HG03066 (cell line): ENCODE measurements at regions not wholly inside any gene's neighbourhood (a gene's known extent, or its start where the extent isn't known, plus 50 kb on each side); places are given as distances from the start of the nearest gene placed in this dataset.

Source experiments
- ATAC-seq: cut with Tn5 transposase; IDR thresholded peaks from one replicate; pipeline ENCODE4 v1.9.1; 2021; ENCODE audit warnings: low read depth; ENCODE audit not compliant: unreplicated experiment

GRCh38 chr17:55668312-55668920 lies 54.2 kb downstream of the TMEM100 start:
- ATAC-seq: no peak

- ATAC-seq: no peak
These were observed 55.9 kb downstream of the TMEM100 start for GRCh38 chr17:55666806-55667205.

GRCh38 chr17:55664287-55664686 lies 58.4 kb downstream of the TMEM100 start:
- ATAC-seq: peak; percentile 89

- no peak for ATAC-seq
These were observed 59.3 kb downstream of the TMEM100 start for GRCh38 chr17:55663400-55663799.

GRCh38 chr17:55661963-55662834 lies 60.5 kb downstream of the TMEM100 start:
- no peak for ATAC-seq

- ATAC-seq: no peak
These were observed 61.4 kb downstream of the TMEM100 start for GRCh38 chr17:55661256-55661758.

GRCh38 chr17:55660178-55660886 lies 62.3 kb downstream of the TMEM100 start:
- ATAC-seq: no peak

- ATAC-seq: no peak
These were observed 63.0 kb downstream of the TMEM100 start for GRCh38 chr17:55659661-55660060.

GRCh38 chr17:55655777-55656176 lies 66.9 kb downstream of the TMEM100 start:
- no peak for ATAC-seq

- no peak for ATAC-seq
These were observed 67.8 kb downstream of the TMEM100 start for GRCh38 chr17:55654821-55655220.

- ATAC-seq: no peak
These were observed 68.6 kb downstream of the TMEM100 start for GRCh38 chr17:55654022-55654421.

- no peak for ATAC-seq
These were observed 69.8 kb downstream of the TMEM100 start for GRCh38 chr17:55652825-55653224.

- ATAC-seq: peak; percentile 47
These were observed 70.4 kb downstream of the TMEM100 start for GRCh38 chr17:55652114-55652823.

- no peak for ATAC-seq
These were observed 72.6 kb downstream of the TMEM100 start for GRCh38 chr17:55649957-55650597.

GRCh38 chr17:55648086-55648485 lies 74.6 kb downstream of the TMEM100 start:
- no peak for ATAC-seq

- ATAC-seq: no peak
These were observed 77.3 kb downstream of the TMEM100 start for GRCh38 chr17:55645361-55645760.

- no peak for ATAC-seq
These were observed 78.3 kb downstream of the TMEM100 start for GRCh38 chr17:55644346-55644745.

GRCh38 chr17:55642741-55643140 lies 79.9 kb downstream of the TMEM100 start:
- no peak for ATAC-seq

- ATAC-seq: no peak
These were observed 81.0 kb downstream of the TMEM100 start for GRCh38 chr17:55641676-55642081.

GRCh38 chr17:55639096-55639495 lies 83.6 kb downstream of the TMEM100 start:
- no peak for ATAC-seq
